WTC11 (cell line): ENCODE measurements at regions not wholly inside any gene's neighbourhood (a gene's known extent, or its start where the extent isn't known, plus 50 kb on each side); places are given as distances from the start of the nearest gene placed in this dataset.

Experiments
- ATAC-seq: fragments of 200-7000 bp; cut with Tn5 transposase; 2 replicates; pipeline ENCODE4 v1.10.0; 2021; ENCODE audit warnings: mild to moderate bottlenecking, moderate library complexity
- CTCF ChIA-PET: fragments of 300-600 bp; sonication (Branson Sonifier 250); formaldehyde crosslinking; loops from one replicate; lab custom pipeline; 2021; ENCODE audit warnings: antibody characterized with exemption; lab: Charles Lee
- POLR2A ChIA-PET: fragments of 350-600 bp; sonication (Branson Sonifier 250); formaldehyde crosslinking; loops from one replicate; lab custom pipeline; 2021; ENCODE audit warnings: antibody characterized with exemption; lab: Charles Lee
- DNase-seq: peaks from one replicate; pipeline ENCODE4 v3.0.0; 2021; ENCODE audit warnings: low spot score
- H3K27ac Mint-ChIP-seq: 2 replicates; pipeline ENCODE4 v1.8.0; 2021; ENCODE audit warnings: mixed read lengths
- H3K27me3 Mint-ChIP-seq: 2 replicates; pipeline ENCODE4 v1.8.0; 2021; ENCODE audit warnings: low read depth, mild to moderate bottlenecking, moderate library complexity, mixed read lengths
- H3K36me3 Mint-ChIP-seq: 2 replicates; pipeline ENCODE4 v1.8.0; 2021; ENCODE audit warnings: mixed read lengths
- H3K4me1 Mint-ChIP-seq: 2 replicates; pipeline ENCODE4 v1.8.0; 2022; ENCODE audit warnings: mixed read lengths
- H3K4me3 Mint-ChIP-seq: 2 replicates; pipeline ENCODE4 v1.8.0; 2021; ENCODE audit warnings: mild to moderate bottlenecking, moderate library complexity, mixed read lengths
- H3K9me3 Mint-ChIP-seq: 2 replicates; pipeline ENCODE4 v1.8.0; 2021; ENCODE audit warnings: mixed read lengths
- ATF1 ChIP-seq: sonication (generic); formaldehyde crosslinking; IDR thresholded peaks from 2 replicates; pipeline ENCODE4 v1.8.1; 2023; ENCODE audit warnings: mild to moderate bottlenecking, moderate library complexity, missing genetic modification reagents
- CREB1 ChIP-seq: sonication (generic); formaldehyde crosslinking; IDR thresholded peaks from 2 replicates; pipeline ENCODE4 v1.8.0; 2023; ENCODE audit warnings: mild to moderate bottlenecking, missing genetic modification reagents
- GRHL2 ChIP-seq: fragments of 250-450 bp; sonication (Bioruptor Pico); IDR thresholded peaks from 2 replicates; pipeline ENCODE4 v1.8.0; 2022; ENCODE audit warnings: mild to moderate bottlenecking, moderate library complexity; ENCODE audit not compliant: insufficient replicate concordance, severe bottlenecking
- GTF2I ChIP-seq: fragments of 250-450 bp; sonication (Bioruptor Pico); conservative IDR thresholded peaks from 2 replicates; pipeline ENCODE4 v1.4.0; 2021; ENCODE audit warnings: mild to moderate bottlenecking
- HMGA2 ChIP-seq: fragments of 250-450 bp; sonication (Bioruptor Pico); IDR thresholded peaks from 2 replicates; pipeline ENCODE4 v1.4.0; 2021; ENCODE audit warnings: mild to moderate bottlenecking, moderate library complexity
- HMGXB4 ChIP-seq: sonication (generic); formaldehyde crosslinking; IDR thresholded peaks from 2 replicates; pipeline ENCODE4 v1.8.1; 2023; ENCODE audit warnings: mild to moderate bottlenecking, moderate library complexity, missing genetic modification reagents
- KAT7 ChIP-seq: sonication (generic); formaldehyde crosslinking; IDR thresholded peaks from 2 replicates; pipeline ENCODE4 v1.8.1; 2023; ENCODE audit warnings: missing genetic modification reagents, mild to moderate bottlenecking, borderline replicate concordance
- MYBL2 ChIP-seq: sonication (generic); formaldehyde crosslinking; IDR thresholded peaks from 2 replicates; pipeline ENCODE4 v1.8.1; 2023; ENCODE audit warnings: mild to moderate bottlenecking, moderate library complexity, missing genetic modification reagents
- NR2C2 ChIP-seq: sonication (generic); formaldehyde crosslinking; IDR thresholded peaks from 2 replicates; pipeline ENCODE4 v1.8.0; 2022; ENCODE audit warnings: mild to moderate bottlenecking, missing genetic modification reagents
- RELA ChIP-seq: sonication (generic); formaldehyde crosslinking; IDR thresholded peaks from 2 replicates; pipeline ENCODE4 v1.8.1; 2022; ENCODE audit warnings: missing genetic modification reagents, mild to moderate bottlenecking, borderline replicate concordance
- SOX15 ChIP-seq: fragments of 250-450 bp; sonication (Bioruptor Pico); IDR thresholded peaks from 2 replicates; pipeline ENCODE4 v1.9.0; 2021; ENCODE audit warnings: mild to moderate bottlenecking
- TEAD4 ChIP-seq: sonication (generic); formaldehyde crosslinking; IDR thresholded peaks from 2 replicates; pipeline ENCODE4 v1.8.0; 2022; ENCODE audit warnings: mild to moderate bottlenecking, missing genetic modification reagents
- TP53 ChIP-seq: sonication (generic); formaldehyde crosslinking; IDR thresholded peaks from 2 replicates; pipeline ENCODE4 v1.8.1; 2023; ENCODE audit warnings: mild to moderate bottlenecking, missing genetic modification reagents
- USF2 ChIP-seq: sonication (generic); formaldehyde crosslinking; IDR thresholded peaks from 2 replicates; pipeline ENCODE4 v1.8.1; 2023; ENCODE audit warnings: mild to moderate bottlenecking, missing genetic modification reagents, moderate library complexity
- ZBTB43 ChIP-seq: sonication (generic); formaldehyde crosslinking; IDR thresholded peaks from 2 replicates; pipeline ENCODE4 v1.8.1; 2023; ENCODE audit warnings: mild to moderate bottlenecking, missing genetic modification reagents
- ZNF138 ChIP-seq: sonication (generic); formaldehyde crosslinking; conservative IDR thresholded peaks from 2 replicates; pipeline ENCODE4 v1.8.1; 2022; ENCODE audit warnings: mild to moderate bottlenecking, moderate library complexity, missing genetic modification reagents
- ZNF219 ChIP-seq: sonication (generic); formaldehyde crosslinking; IDR thresholded peaks from 2 replicates; pipeline ENCODE4 v1.8.0; 2023; ENCODE audit warnings: missing genetic modification reagents, mild to moderate bottlenecking, borderline replicate concordance
- ZNF396 ChIP-seq: fragments of 250-450 bp; sonication (Bioruptor Pico); IDR thresholded peaks from 2 replicates; pipeline ENCODE4 v1.8.0; 2021; ENCODE audit warnings: mild to moderate bottlenecking, moderate library complexity, borderline replicate concordance
- ZNF423 ChIP-seq: fragments of 250-450 bp; sonication (Bioruptor Pico); IDR thresholded peaks from 2 replicates; pipeline ENCODE4 v2.1.2; 2022; ENCODE audit warnings: mild to moderate bottlenecking, moderate library complexity
- TF ChIP-seq, protein P1 (sequence below): fragments of 250-450 bp; sonication (Bioruptor Pico); IDR thresholded peaks from 2 replicates; pipeline ENCODE4 v1.9.0; 2021; ENCODE audit warnings: mild to moderate bottlenecking
- TF ChIP-seq, protein P2 (sequence below): fragments of 250-450 bp; sonication (Bioruptor Pico); IDR thresholded peaks from 2 replicates; pipeline ENCODE4 v1.8.0; 2021; ENCODE audit warnings: mild to moderate bottlenecking
- TF ChIP-seq, protein P3 (sequence below): sonication (generic); formaldehyde crosslinking; IDR thresholded peaks from 2 replicates; pipeline ENCODE4 v1.8.0; 2023; ENCODE audit warnings: missing genetic modification reagents

DNA sequence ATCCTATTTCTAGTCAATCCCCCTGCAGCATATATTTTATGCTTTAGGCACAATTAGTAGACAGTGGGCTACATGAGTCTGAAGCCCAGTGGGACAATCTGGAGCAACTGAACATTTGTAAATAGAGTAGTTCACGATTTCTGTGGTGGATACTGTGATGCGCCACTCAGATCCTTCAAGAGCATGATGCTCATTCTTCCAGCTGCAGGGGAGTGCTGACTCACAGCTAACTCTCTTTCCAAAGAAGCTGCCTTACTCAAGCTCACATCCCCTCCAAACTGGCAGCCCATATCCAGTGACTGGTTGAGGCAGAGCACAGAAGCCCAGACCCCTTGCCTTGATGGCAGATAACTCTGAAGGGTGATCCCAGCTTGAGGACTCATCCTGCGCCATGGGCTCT lies 224.2 kb upstream of the EEA1 start:
- DNase-seq (no peak), ATAC-seq (no peak)
- H3K4me1 Mint-ChIP-seq = no peaks in the 10 kb centered on the region
- H3K4me3 Mint-ChIP-seq = no peak overlapping the region
- no peak for TF ChIP-seq SOX15 (CRISPR knock-in tag)
- TF ChIP-seq RELA (CRISPR knock-in tag) = no peak
- TF ChIP-seq, protein P1, sequence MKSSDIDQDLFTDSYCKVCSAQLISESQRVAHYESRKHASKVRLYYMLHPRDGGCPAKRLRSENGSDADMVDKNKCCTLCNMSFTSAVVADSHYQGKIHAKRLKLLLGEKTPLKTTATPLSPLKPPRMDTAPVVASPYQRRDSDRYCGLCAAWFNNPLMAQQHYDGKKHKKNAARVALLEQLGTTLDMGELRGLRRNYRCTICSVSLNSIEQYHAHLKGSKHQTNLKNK (CRISPR knock-in tag) = no peak
- no peak for TF ChIP-seq TP53 (CRISPR knock-in tag)
- no peak for TF ChIP-seq HMGXB4 (CRISPR knock-in tag)
- TF ChIP-seq HMGA2 (CRISPR knock-in tag) = no peak
- TF ChIP-seq KAT7 = no peak
- TF ChIP-seq ZNF396 (CRISPR knock-in tag) = no peak
- TF ChIP-seq USF2 (CRISPR knock-in tag) = no peak
- TF ChIP-seq, all 79 proteins: peak for 0
- no peaks in the 10 kb centered on the region for H3K27me3 Mint-ChIP-seq
- H3K9me3 Mint-ChIP-seq = peaks cover 22% of the 10 kb centered on the region
- POLR2A ChIA-PET = no interaction called here
- H3K36me3 Mint-ChIP-seq = peaks cover 6% of the 10 kb centered on the region
- CTCF ChIA-PET = interaction anchor here (0.7 kb wide), 1 partner anchor 227 kb away, joined by 5 read pairs; no protein-coding TSS in a partner anchor
- no peak overlapping the region for H3K27ac Mint-ChIP-seq

GRCh38 chr12:93154096-93154728 lies 223.5 kb upstream of the NUDT4 start:
- CTCF ChIA-PET = no interaction called here
- Mint-ChIP-seq H3K36me3 (peaks cover 12% of the 10 kb centered on the region), H3K4me1 (no peaks in the 10 kb centered on the region), H3K27me3 (no peaks in the 10 kb centered on the region), H3K27ac (no peak overlapping the region), H3K9me3 (peaks cover 29% of the 10 kb centered on the region), H3K4me3 (no peak overlapping the region)
- no peak for DNase-seq
- TF ChIP-seq ZBTB43 (no peak), CREB1 (no peak), ATF1 (CRISPR knock-in tag) (no peak), GTF2I (CRISPR knock-in tag) (no peak), RELA (CRISPR knock-in tag) (no peak), MYBL2 (CRISPR knock-in tag) (no peak), ZNF423 (CRISPR knock-in tag) (no peak), NR2C2 (CRISPR knock-in tag) (no peak), ZNF138 (no peak), ZNF219 (CRISPR knock-in tag) (no peak), TEAD4 (CRISPR knock-in tag) (no peak), HMGA2 (CRISPR knock-in tag) (no peak), GRHL2 (CRISPR knock-in tag) (no peak)
- TF ChIP-seq, protein P2, sequence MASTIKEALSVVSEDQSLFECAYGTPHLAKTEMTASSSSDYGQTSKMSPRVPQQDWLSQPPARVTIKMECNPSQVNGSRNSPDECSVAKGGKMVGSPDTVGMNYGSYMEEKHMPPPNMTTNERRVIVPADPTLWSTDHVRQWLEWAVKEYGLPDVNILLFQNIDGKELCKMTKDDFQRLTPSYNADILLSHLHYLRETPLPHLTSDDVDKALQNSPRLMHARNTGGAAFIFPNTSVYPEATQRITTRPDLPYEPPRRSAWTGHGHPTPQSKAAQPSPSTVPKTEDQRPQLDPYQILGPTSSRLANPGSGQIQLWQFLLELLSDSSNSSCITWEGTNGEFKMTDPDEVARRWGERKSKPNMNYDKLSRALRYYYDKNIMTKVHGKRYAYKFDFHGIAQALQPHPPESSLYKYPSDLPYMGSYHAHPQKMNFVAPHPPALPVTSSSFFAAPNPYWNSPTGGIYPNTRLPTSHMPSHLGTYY (CRISPR knock-in tag) = no peak
- TF ChIP-seq, protein P3, sequence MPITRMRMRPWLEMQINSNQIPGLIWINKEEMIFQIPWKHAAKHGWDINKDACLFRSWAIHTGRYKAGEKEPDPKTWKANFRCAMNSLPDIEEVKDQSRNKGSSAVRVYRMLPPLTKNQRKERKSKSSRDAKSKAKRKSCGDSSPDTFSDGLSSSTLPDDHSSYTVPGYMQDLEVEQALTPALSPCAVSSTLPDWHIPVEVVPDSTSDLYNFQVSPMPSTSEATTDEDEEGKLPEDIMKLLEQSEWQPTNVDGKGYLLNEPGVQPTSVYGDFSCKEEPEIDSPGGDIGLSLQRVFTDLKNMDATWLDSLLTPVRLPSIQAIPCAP (CRISPR knock-in tag) = no peak
- ATAC-seq = no peak
- POLR2A ChIA-PET = no interaction called here
